ENCODE measurements at regions not wholly inside any gene's neighbourhood (a gene's known extent, or its start where the extent isn't known, plus 50 kb on each side); places are given as distances from the start of the nearest gene placed in this dataset.

GRCh38 chr2:175662335-175662734 is 339.7 kb downstream of the LNPK start:
- Histone ChIP-seq H3K27me3 (no peaks in the 10 kb centered on the region), H3K4me1 (no peaks in the 10 kb centered on the region), H3K27ac (no peak overlapping the region), H3K36me3 (ENCODE audit: low read depth, missing control alignments) (no peaks in the 10 kb centered on the region), H3K9me3 (no peaks in the 10 kb centered on the region), H3K4me3 (no peak overlapping the region)
- intact Hi-C loops (cut with DNase I; ENCODE audit: low total_unique reads): no loop called here
- WGBS, 2 donors: 83 to 94% methylated on average over 1 of the region's 1 CpG
- DNase-seq: no peak
- TF ChIP-seq CTCF (IDR thresholded peaks at IDR 0.05) (no peak), POLR2A (IDR thresholded peaks at IDR 0.05) (no peak)

GRCh38 chr2:175648577-175649063 is 353.4 kb downstream of the LNPK start:
- Histone ChIP-seq H3K4me3 (no peak overlapping the region), H3K9me3 (no peaks in the 10 kb centered on the region), H3K27me3 (no peaks in the 10 kb centered on the region), H3K4me1 (no peaks in the 10 kb centered on the region), H3K36me3 (ENCODE audit: low read depth, missing control alignments) (no peaks in the 10 kb centered on the region), H3K27ac (no peak overlapping the region)
- intact Hi-C loops (cut with DNase I; ENCODE audit: low total_unique reads): no loop called here
- DNase-seq: no peak
- no peak for TF ChIP-seq CTCF (IDR thresholded peaks at IDR 0.05)
- no peak for TF ChIP-seq POLR2A (IDR thresholded peaks at IDR 0.05)
- WGBS, 2 donors: 0% methylated on average over 1 of the region's 1 CpG

- 100% methylated on average over 1 to 2 of the region's 2 CpGs for WGBS, 2 donors
- intact Hi-C loops (cut with DNase I; ENCODE audit: low total_unique reads): no loop called here
- DNase-seq: no peak
- Histone ChIP-seq H3K9me3 (no peaks in the 10 kb centered on the region), H3K4me1 (no peaks in the 10 kb centered on the region), H3K27me3 (no peaks in the 10 kb centered on the region), H3K4me3 (no peak overlapping the region), H3K36me3 (ENCODE audit: low read depth, missing control alignments) (no peaks in the 10 kb centered on the region), H3K27ac (no peak overlapping the region)
- TF ChIP-seq CTCF (IDR thresholded peaks at IDR 0.05) (no peak), POLR2A (IDR thresholded peaks at IDR 0.05) (no peak)
Observed at GRCh38 chr2:175647058-175647457, 355.0 kb downstream of the LNPK start.

- Histone ChIP-seq H3K27me3 (no peaks in the 10 kb centered on the region), H3K4me1 (no peaks in the 10 kb centered on the region), H3K4me3 (no peak overlapping the region), H3K27ac (no peak overlapping the region), H3K9me3 (no peaks in the 10 kb centered on the region), H3K36me3 (ENCODE audit: low read depth, missing control alignments) (no peaks in the 10 kb centered on the region)
- no peak for DNase-seq
- TF ChIP-seq CTCF (IDR thresholded peaks at IDR 0.05): no peak
- intact Hi-C loops (cut with DNase I; ENCODE audit: low total_unique reads): no loop called here
- 81 to 95% methylated on average over 2 of the region's 2 CpGs for WGBS, 2 donors
Observed at GRCh38 chr2:175640655-175641054, 361.4 kb downstream of the LNPK start.

GRCh38 chr2:175633227-175633626 is 368.8 kb downstream of the LNPK start:
- intact Hi-C loops (cut with DNase I; ENCODE audit: low total_unique reads): no loop called here
- no peaks in the 10 kb centered on the region for H3K9me3 ChIP-seq
- H3K27me3 ChIP-seq: no peaks in the 10 kb centered on the region
- no peak for DNase-seq
- no peak overlapping the region for H3K27ac ChIP-seq
- no peaks in the 10 kb centered on the region for H3K36me3 ChIP-seq (ENCODE audit: low read depth, missing control alignments)
- H3K4me1 ChIP-seq: no peaks in the 10 kb centered on the region
- H3K4me3 ChIP-seq: no peak overlapping the region
- TF ChIP-seq CTCF (IDR thresholded peaks at IDR 0.05): no peak
- TF ChIP-seq POLR2A (IDR thresholded peaks at IDR 0.05): no peak
- 37 to 42% methylated on average over 1 to 2 of the region's 2 CpGs for WGBS, 2 donors

All from testis (tissue), 2 donors.